Prostate gland (tissue), 2 donors: ENCODE measurements at regions not wholly inside any gene's neighbourhood (a gene's known extent, or its start where the extent isn't known, plus 50 kb on each side); places are given as distances from the start of the nearest gene placed in this dataset.

ENCODE experiments used
- DNase-seq: peaks from one replicate; pipeline ENCODE4 v3.0.0-alpha.2; 2019; ENCODE audit warnings: low spot score
- H3K27ac ChIP-seq, 2 donors: fragments of 200-600 bp; sonication (generic); 2 replicates each; pipeline ENCODE4 v1.5.1; 2017 to 2019
- H3K27me3 ChIP-seq: fragments of 200-600 bp; sonication (generic); replicated peaks from 2 replicates; pipeline ENCODE4 v1.5.1; 2019; ENCODE audit not compliant: insufficient read depth
- H3K36me3 ChIP-seq, 2 donors: fragments of 200-600 bp; sonication (generic); 1 replicate in 1 of 2; 2 replicates in 1 of 2; pipeline versions ENCODE4 v1.5.1 to v1.8.1; 2017 to 2019
- H3K4me1 ChIP-seq: fragments of 200-600 bp; sonication (generic); replicated peaks from 2 replicates; pipeline ENCODE4 v1.5.1; 2019
- H3K4me3 ChIP-seq, 2 donors: fragments of 200-600 bp; sonication (generic); 2 replicates each; pipeline ENCODE4 v1.5.1; 2017 to 2019
- H3K9me3 ChIP-seq: fragments of 200-600 bp; sonication (generic); 2 replicates; pipeline ENCODE4 v1.5.1; 2017
- CTCF ChIP-seq, 4 experiments: fragments of 200-600 bp in 2 of 4; fragments of 450-650 bp in 2 of 4; sonication (generic) in 2 of 4; IDR thresholded peaks; 1 replicate in 3 of 4; 2 replicates in 1 of 4; pipeline ENCODE4 v1.5.1; 2016 to 2019; ENCODE audit warnings: antibody characterized with exemption in 4 of 4, mild to moderate bottlenecking in 2 of 4, moderate library complexity in 2 of 4
- POLR2A ChIP-seq: fragments of 450-650 bp; IDR thresholded peaks from one replicate; pipeline ENCODE4 v1.6.1; 2016; ENCODE audit warnings: antibody characterized with exemption, mild to moderate bottlenecking
- POLR2AphosphoS5 ChIP-seq: sonication (generic); formaldehyde crosslinking; IDR thresholded peaks from one replicate; pipeline ENCODE4 v1.6.1; 2017; ENCODE audit warnings: antibody characterized with exemption
- WGBS: methylation state at CpG from one replicate; pipeline ENCODE4 v1.1.5; 2018; 5-methylcytosine and 5-hydroxymethylcytosine counted together
- intact Hi-C: fragments of 100-400 bp; cut with DNase I; formaldehyde crosslinking; loops from one replicate; pipeline ENCODE4 v1.14.2; 2022

- no peak for DNase-seq
- Histone ChIP-seq H3K4me1 (no peaks in the 10 kb centered on the region), H3K36me3 (no peaks in the 10 kb centered on the region), H3K9me3 (no peaks in the 10 kb centered on the region), H3K27me3 (no peaks in the 10 kb centered on the region), H3K27ac (no peak overlapping the region), H3K4me3 (no peak overlapping the region)
- TF ChIP-seq CTCF (IDR thresholded peaks at IDR 0.05) (no peak), POLR2A (no peak), POLR2AphosphoS5 (no peak)
- intact Hi-C loops = no loop called here
- WGBS = 71% methylated on average over 6 of the region's 6 CpGs
Measured at GRCh38 chr22:48270731-48271130, 1508.3 kb downstream of the TBC1D22A start.

GRCh38 chr22:48268771-48269552 is 1506.5 kb downstream of the TBC1D22A start:
- Histone ChIP-seq H3K9me3 (no peaks in the 10 kb centered on the region), H3K27me3 (no peaks in the 10 kb centered on the region), H3K4me1 (no peaks in the 10 kb centered on the region), H3K36me3 (no peaks in the 10 kb centered on the region), H3K4me3 (no peak overlapping the region), H3K27ac (no peak overlapping the region)
- WGBS = 83% methylated on average over 24 of the region's 24 CpGs
- intact Hi-C loops = no loop called here
- no peak for DNase-seq
- TF ChIP-seq POLR2AphosphoS5 = no peak
- no peak for TF ChIP-seq POLR2A
- TF ChIP-seq CTCF (IDR thresholded peaks at IDR 0.05) = no peak

GRCh38 chr22:48268293-48268692 is 1505.8 kb downstream of the TBC1D22A start:
- intact Hi-C loops = no loop called here
- WGBS = 85% methylated on average over 11 of the region's 11 CpGs
- no peaks in the 10 kb centered on the region for H3K4me1 ChIP-seq
- no peak overlapping the region for H3K27ac ChIP-seq
- H3K36me3 ChIP-seq = no peaks in the 10 kb centered on the region
- TF ChIP-seq POLR2AphosphoS5 = no peak
- no peak for TF ChIP-seq CTCF (IDR thresholded peaks at IDR 0.05)
- no peak for TF ChIP-seq POLR2A
- H3K4me3 ChIP-seq = no peak overlapping the region
- H3K27me3 ChIP-seq = no peaks in the 10 kb centered on the region
- H3K9me3 ChIP-seq = no peaks in the 10 kb centered on the region
- no peak for DNase-seq

- no peaks in the 10 kb centered on the region for H3K4me1 ChIP-seq
- H3K36me3 ChIP-seq = no peaks in the 10 kb centered on the region
- no peak for DNase-seq
- H3K27ac ChIP-seq = no peak overlapping the region
- peaks cover 4% of the 10 kb centered on the region for H3K27me3 ChIP-seq
- no peaks in the 10 kb centered on the region for H3K9me3 ChIP-seq
- 44% methylated on average over 10 of the region's 10 CpGs for WGBS
- TF ChIP-seq POLR2AphosphoS5 (no peak), CTCF (IDR thresholded peaks at IDR 0.05) (no peak)
- intact Hi-C loops = no loop called here
- no peak overlapping the region for H3K4me3 ChIP-seq
Measured at GRCh38 chr22:48267681-48268080, 1505.2 kb downstream of the TBC1D22A start.

GRCh38 chr22:48265000-48265625 is 1502.7 kb downstream of the TBC1D22A start:
- no peak for DNase-seq
- H3K36me3 ChIP-seq = no peaks in the 10 kb centered on the region
- TF ChIP-seq CTCF (IDR thresholded peaks at IDR 0.05) (no peak), POLR2A (no peak), POLR2AphosphoS5 (no peak)
- no peaks in the 10 kb centered on the region for H3K9me3 ChIP-seq
- H3K27me3 ChIP-seq = peaks cover 6% of the 10 kb centered on the region
- 87% methylated on average over 34 of the region's 34 CpGs for WGBS
- no peaks in the 10 kb centered on the region for H3K4me1 ChIP-seq
- intact Hi-C loops = no loop called here
- H3K4me3 ChIP-seq = no peak overlapping the region
- H3K27ac ChIP-seq = no peak overlapping the region
